ENCODE measurements at regions not wholly inside any gene's neighbourhood (a gene's known extent, or its start where the extent isn't known, plus 50 kb on each side); places are given as distances from the start of the nearest gene placed in this dataset.

DNA sequence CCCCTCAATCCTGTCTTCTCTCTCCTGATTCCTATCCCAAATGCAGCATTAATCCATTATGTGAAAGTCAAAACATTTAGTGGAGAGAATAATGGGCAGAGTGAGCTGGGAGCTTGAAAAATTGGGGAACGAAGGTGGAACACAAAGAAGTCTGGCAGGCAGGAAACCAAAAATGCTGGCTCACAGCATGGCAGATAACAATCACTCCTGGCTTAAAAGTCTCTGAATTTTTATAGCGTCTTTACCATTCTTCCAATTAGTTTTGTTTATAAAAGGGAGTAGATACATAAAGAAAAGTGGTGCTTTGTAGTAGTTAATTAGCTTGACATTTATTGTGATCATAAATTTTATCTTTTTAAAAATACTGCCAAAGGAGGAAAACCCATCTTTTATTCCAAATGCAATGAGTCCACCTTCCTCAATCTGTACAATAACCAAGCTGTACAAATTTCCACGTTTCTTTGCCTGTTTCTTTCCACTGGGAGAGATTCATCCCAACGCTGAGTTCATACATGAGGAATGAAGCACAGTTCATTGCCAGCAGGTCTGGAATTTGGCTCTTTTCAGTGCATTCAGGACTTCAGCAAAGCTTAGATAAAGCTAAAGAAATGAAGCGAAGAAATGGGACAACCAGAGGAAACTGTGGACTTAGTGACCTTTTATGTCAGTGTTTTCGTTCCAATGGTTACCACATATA, 174.7 kb downstream of the HMHB1 start:
- H3K4me3 Mint-ChIP-seq (ENCODE audit: unreplicated experiment), result no peak overlapping the region
- no peak for DNase-seq (ENCODE audit: low spot score)
- no peaks in the 10 kb centered on the region for H3K4me1 Mint-ChIP-seq (ENCODE audit: unreplicated experiment)
- no peaks in the 10 kb centered on the region for H3K9me3 Mint-ChIP-seq (ENCODE audit: unreplicated experiment)
- H3K27me3 Mint-ChIP-seq (ENCODE audit: unreplicated experiment), result peaks cover 3% of the 10 kb centered on the region
- no peaks in the 10 kb centered on the region for H3K36me3 Mint-ChIP-seq (ENCODE audit: low read depth, unreplicated experiment)
- no peak overlapping the region for H3K27ac Mint-ChIP-seq (ENCODE audit: unreplicated experiment)
- TF ChIP-seq CTCF (IDR thresholded peaks at IDR 0.05; ENCODE audit: unreplicated experiment), result no peak

DNA sequence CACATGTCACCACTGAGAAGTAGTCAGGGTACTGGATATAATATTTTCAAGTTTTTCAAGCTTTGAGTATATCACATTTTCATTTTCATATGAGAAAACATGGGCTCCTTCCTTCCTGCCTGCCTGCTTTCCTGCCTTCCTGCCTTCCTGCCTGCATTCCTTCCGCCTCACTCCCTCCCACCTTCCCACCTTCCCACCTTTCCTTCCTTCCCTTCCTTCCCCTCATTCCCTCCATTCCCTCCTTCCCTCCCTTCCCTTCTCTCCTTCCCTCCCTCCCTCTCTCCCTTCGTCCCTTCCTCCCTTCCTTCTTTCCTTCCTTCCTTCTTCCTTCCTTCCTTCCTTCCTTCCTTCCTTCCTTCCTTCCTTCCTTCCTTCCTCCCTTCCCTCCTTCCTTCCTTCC, 175.3 kb downstream of the HMHB1 start:
- no peak for TF ChIP-seq CTCF (IDR thresholded peaks at IDR 0.05; ENCODE audit: unreplicated experiment)
- no peaks in the 10 kb centered on the region for H3K4me1 Mint-ChIP-seq (ENCODE audit: unreplicated experiment)

GRCh38 chr5:143987751-143988560, 176.0 kb downstream of the HMHB1 start:
- H3K27ac Mint-ChIP-seq (ENCODE audit: unreplicated experiment), result no peak overlapping the region
- H3K4me1 Mint-ChIP-seq (ENCODE audit: unreplicated experiment), result no peaks in the 10 kb centered on the region
- no peaks in the 10 kb centered on the region for H3K36me3 Mint-ChIP-seq (ENCODE audit: low read depth, unreplicated experiment)
- H3K4me3 Mint-ChIP-seq (ENCODE audit: unreplicated experiment), result no peak overlapping the region
- H3K27me3 Mint-ChIP-seq (ENCODE audit: unreplicated experiment), result no peaks in the 10 kb centered on the region
- no peaks in the 10 kb centered on the region for H3K9me3 Mint-ChIP-seq (ENCODE audit: unreplicated experiment)
- no peak for TF ChIP-seq CTCF (IDR thresholded peaks at IDR 0.05; ENCODE audit: unreplicated experiment)
- DNase-seq (ENCODE audit: low spot score), result no peak

More for the DNA sequence above, 175.3 kb downstream of the HMHB1 start:
- DNase-seq (ENCODE audit: low spot score), result no peak
- Mint-ChIP-seq H3K9me3 (ENCODE audit: unreplicated experiment) (no peaks in the 10 kb centered on the region), H3K4me3 (ENCODE audit: unreplicated experiment) (no peak overlapping the region), H3K36me3 (ENCODE audit: low read depth, unreplicated experiment) (no peaks in the 10 kb centered on the region), H3K27me3 (ENCODE audit: unreplicated experiment) (no peaks in the 10 kb centered on the region), H3K27ac (ENCODE audit: unreplicated experiment) (no peak overlapping the region)

DNA sequence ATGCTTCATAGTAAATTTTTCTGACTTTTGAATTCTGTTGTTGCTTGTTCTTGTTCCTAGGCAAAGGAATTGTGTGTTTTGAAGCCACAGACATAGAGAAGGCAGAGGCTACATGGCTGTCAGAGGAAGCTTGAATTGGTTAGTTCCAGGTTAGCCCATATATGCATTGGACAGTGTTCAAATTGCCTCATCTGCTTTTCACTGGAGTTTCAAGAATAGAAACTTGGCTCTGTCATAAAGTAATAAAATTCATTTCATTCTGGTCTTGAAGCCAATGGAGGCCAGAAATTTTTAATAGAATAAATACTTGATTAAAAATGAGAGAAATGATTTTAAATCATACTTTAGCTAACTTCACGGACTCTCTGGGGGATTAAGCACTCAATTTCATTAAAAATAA, 178.0 kb downstream of the YIPF5 start:
- H3K27ac Mint-ChIP-seq (ENCODE audit: unreplicated experiment), result no peak overlapping the region
- TF ChIP-seq CTCF (IDR thresholded peaks at IDR 0.05; ENCODE audit: unreplicated experiment), result no peak
- H3K4me3 Mint-ChIP-seq (ENCODE audit: unreplicated experiment), result no peak overlapping the region
- H3K36me3 Mint-ChIP-seq (ENCODE audit: low read depth, unreplicated experiment), result no peaks in the 10 kb centered on the region
- no peaks in the 10 kb centered on the region for H3K9me3 Mint-ChIP-seq (ENCODE audit: unreplicated experiment)
- H3K27me3 Mint-ChIP-seq (ENCODE audit: unreplicated experiment), result no peaks in the 10 kb centered on the region
- H3K4me1 Mint-ChIP-seq (ENCODE audit: unreplicated experiment), result no peaks in the 10 kb centered on the region
- no peak for DNase-seq (ENCODE audit: low spot score)

- Mint-ChIP-seq H3K36me3 (ENCODE audit: low read depth, unreplicated experiment) (no peaks in the 10 kb centered on the region), H3K4me3 (ENCODE audit: unreplicated experiment) (no peak overlapping the region), H3K9me3 (ENCODE audit: unreplicated experiment) (no peaks in the 10 kb centered on the region), H3K27ac (ENCODE audit: unreplicated experiment) (no peak overlapping the region), H3K4me1 (ENCODE audit: unreplicated experiment) (no peaks in the 10 kb centered on the region), H3K27me3 (ENCODE audit: unreplicated experiment) (no peaks in the 10 kb centered on the region)
- no peak for TF ChIP-seq CTCF (IDR thresholded peaks at IDR 0.05; ENCODE audit: unreplicated experiment)
- no peak for DNase-seq (ENCODE audit: low spot score)
These were observed 167.6 kb downstream of the YIPF5 start for GRCh38 chr5:144002876-144003275.
